HCT116 (cell line): ENCODE measurements at regions not wholly inside any gene's neighbourhood (a gene's known extent, or its start where the extent isn't known, plus 50 kb on each side); places are given as distances from the start of the nearest gene placed in this dataset.

Experiments used
- POLR2A ChIP-seq: IDR thresholded peaks from 2 replicates; pipeline ENCODE4 v1.7.0; 2011; ENCODE audit warnings: borderline replicate concordance; ENCODE audit not compliant: insufficient read depth, insufficient read length; ENCODE audit errors: extremely low read depth
- TF ChIP-seq, protein P1 (sequence below), 3 experiments: fragments of 200-600 bp in 1 of 3; sonication (generic) in 1 of 3; IDR thresholded peaks in 2 of 3; conservative IDR thresholded peaks in 1 of 3; 2 replicates each; pipeline ENCODE4 v1.5.1; 2012 to 2017; ENCODE audit warnings: low read depth in 2 of 3, low read length in 2 of 3, antibody characterized with exemption in 1 of 3, borderline replicate concordance in 1 of 3, control low read depth in 1 of 3, mild to moderate bottlenecking in 1 of 3, mixed read lengths in 1 of 3, mixed run types in 1 of 3, moderate library complexity in 1 of 3; ENCODE audit not compliant: insufficient read depth in 1 of 3

DNA sequence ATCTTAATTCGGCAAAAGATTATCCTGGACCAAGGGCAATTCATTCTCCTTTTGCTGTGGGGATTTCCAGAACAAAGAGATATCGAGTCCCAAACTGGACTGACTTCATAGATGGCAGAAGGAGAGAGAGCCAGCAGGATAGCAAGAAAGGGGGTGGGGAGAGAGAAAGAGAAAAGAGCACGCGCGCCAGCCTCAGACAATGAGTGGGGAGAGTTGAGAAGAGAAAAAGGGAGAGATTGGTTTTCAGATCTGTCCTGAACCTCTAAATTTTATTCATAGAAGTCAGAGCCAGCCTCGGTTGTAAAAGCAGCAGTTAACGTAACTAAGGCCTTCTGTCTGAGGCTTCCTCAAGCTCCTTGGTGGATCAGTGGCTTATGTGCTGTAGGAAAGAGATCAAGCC lies 55.3 kb upstream of the ALDH1B1 start:
- TF ChIP-seq POLR2A: no peak
- TF ChIP-seq, protein P1, sequence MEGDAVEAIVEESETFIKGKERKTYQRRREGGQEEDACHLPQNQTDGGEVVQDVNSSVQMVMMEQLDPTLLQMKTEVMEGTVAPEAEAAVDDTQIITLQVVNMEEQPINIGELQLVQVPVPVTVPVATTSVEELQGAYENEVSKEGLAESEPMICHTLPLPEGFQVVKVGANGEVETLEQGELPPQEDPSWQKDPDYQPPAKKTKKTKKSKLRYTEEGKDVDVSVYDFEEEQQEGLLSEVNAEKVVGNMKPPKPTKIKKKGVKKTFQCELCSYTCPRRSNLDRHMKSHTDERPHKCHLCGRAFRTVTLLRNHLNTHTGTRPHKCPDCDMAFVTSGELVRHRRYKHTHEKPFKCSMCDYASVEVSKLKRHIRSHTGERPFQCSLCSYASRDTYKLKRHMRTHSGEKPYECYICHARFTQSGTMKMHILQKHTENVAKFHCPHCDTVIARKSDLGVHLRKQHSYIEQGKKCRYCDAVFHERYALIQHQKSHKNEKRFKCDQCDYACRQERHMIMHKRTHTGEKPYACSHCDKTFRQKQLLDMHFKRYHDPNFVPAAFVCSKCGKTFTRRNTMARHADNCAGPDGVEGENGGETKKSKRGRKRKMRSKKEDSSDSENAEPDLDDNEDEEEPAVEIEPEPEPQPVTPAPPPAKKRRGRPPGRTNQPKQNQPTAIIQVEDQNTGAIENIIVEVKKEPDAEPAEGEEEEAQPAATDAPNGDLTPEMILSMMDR (IDR thresholded peaks at IDR 0.05 in 2 of 3, conservative IDR thresholded peaks at IDR 0.05 in 1 of 3; ENCODE audit: borderline replicate concordance in 1 of 3, insufficient read depth in 1 of 3, low read depth in 2 of 3, low read length in 2 of 3): no peak
